ENCODE measurements at regions not wholly inside any gene's neighbourhood (a gene's known extent, or its start where the extent isn't known, plus 50 kb on each side); places are given as distances from the start of the nearest gene placed in this dataset.

DNA sequence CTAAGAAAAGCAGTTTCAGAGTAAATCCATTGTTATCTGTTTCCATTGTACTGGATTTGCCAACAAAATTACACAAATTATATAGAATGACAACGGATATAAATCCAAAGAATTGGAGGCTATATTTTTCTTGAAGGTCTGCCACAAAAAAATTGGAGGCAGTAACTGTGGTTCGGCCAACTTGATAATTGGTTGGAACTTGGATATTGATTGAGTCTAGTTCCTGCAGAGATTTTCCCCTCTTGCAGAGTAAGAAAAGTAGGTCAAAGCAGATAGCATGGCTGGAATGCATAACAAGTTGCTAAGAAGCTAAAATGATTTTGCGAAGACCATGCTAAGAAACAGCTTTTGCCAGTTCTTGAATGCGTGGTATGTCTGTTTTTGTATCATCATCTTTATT is 269.6 kb upstream of the CFAP20DC start:
- Histone ChIP-seq H3K4me1 (ENCODE audit: control insufficient read depth in 3 of 3, insufficient read depth in 2 of 3, low read depth in 1 of 3, low read length in 2 of 3) (no peaks in the 10 kb centered on the region), H3K27ac (ENCODE audit: low read depth in 1 of 3, low read length in 2 of 3) (no peak overlapping the region), H3K4me3 (ENCODE audit: low read depth in 1 of 3, low read length in 3 of 3) (no peak overlapping the region), H3K36me3 (ENCODE audit: control insufficient read depth in 3 of 3, insufficient read depth in 2 of 3, low read depth in 1 of 3, low read length in 3 of 3) (no peaks in the 10 kb centered on the region), H3K9me3 (ENCODE audit: control insufficient read depth in 2 of 2, insufficient read depth in 1 of 2, low read depth in 1 of 2, low read length in 1 of 2) (no peaks in the 10 kb centered on the region), H3K27me3 (ENCODE audit: control insufficient read depth in 3 of 3, insufficient read depth in 3 of 3, low read length in 3 of 3) (no peaks in the 10 kb centered on the region)
- WGBS, 3 donors: 86 to 89% (median 86%) methylated on average over 4 of the region's 4 CpGs
- DNase-seq (no peak), FAIRE-seq (no peak)

DNA sequence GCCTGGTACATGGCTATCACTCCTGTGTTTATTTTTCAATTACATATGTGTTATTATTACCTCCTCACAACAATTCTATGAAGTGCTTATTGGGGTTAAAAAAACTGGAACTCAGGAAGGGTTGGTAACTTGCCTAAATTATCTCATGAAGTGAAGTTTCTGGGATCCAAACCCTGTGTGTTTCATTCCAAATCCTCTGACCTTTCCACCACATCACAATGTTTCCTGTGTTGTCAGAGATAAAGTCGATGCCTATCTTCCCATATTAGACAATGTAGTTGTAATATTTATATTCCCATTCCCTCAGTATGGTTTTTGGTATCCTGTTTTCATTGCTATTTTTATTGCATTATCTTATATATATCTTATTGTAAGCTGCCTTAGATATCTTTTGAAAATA is 269.1 kb upstream of the CFAP20DC start:
- no peak overlapping the region for H3K27ac ChIP-seq (ENCODE audit: low read depth in 1 of 3, low read length in 2 of 3)
- no peaks in the 10 kb centered on the region for H3K36me3 ChIP-seq (ENCODE audit: control insufficient read depth in 3 of 3, insufficient read depth in 2 of 3, low read depth in 1 of 3, low read length in 3 of 3)
- H3K4me1 ChIP-seq (ENCODE audit: control insufficient read depth in 3 of 3, insufficient read depth in 2 of 3, low read depth in 1 of 3, low read length in 2 of 3): no peaks in the 10 kb centered on the region
- no peaks in the 10 kb centered on the region for H3K27me3 ChIP-seq (ENCODE audit: control insufficient read depth in 3 of 3, insufficient read depth in 3 of 3, low read length in 3 of 3)
- FAIRE-seq (no peak), DNase-seq (no peak)
- no peaks in the 10 kb centered on the region for H3K9me3 ChIP-seq (ENCODE audit: control insufficient read depth in 2 of 2, insufficient read depth in 1 of 2, low read depth in 1 of 2, low read length in 1 of 2)
- 62 to 68% (median 67%) methylated on average over 1 of the region's 1 CpG for WGBS, 3 donors
- no peak overlapping the region for H3K4me3 ChIP-seq (ENCODE audit: low read depth in 1 of 3, low read length in 3 of 3)

DNA sequence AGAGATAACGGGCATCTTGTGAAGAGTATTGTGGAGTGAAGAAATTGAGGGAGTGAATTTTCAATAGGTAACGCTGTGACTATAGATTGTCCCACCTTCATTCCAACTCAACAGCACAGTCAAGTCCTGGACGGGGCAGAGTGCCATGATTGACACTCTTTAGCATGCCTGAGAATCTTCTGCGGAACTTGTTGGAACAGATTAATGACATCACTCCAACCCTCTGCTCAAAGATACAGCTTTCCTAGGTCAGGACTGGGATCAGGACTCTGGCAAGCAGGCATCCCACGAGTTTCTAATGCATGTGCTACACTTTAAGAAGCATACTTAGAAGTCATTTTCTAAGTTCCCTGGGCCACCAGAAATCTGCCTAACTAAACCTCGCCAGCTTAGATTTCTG is 267.6 kb upstream of the CFAP20DC start:
- no peaks in the 10 kb centered on the region for H3K4me1 ChIP-seq (ENCODE audit: control insufficient read depth in 3 of 3, insufficient read depth in 2 of 3, low read depth in 1 of 3, low read length in 2 of 3)
- no peaks in the 10 kb centered on the region for H3K9me3 ChIP-seq (ENCODE audit: control insufficient read depth in 2 of 2, insufficient read depth in 1 of 2, low read depth in 1 of 2, low read length in 1 of 2)
- no peak overlapping the region for H3K4me3 ChIP-seq (ENCODE audit: low read depth in 1 of 3, low read length in 3 of 3)
- WGBS, 3 donors: 83 to 85% (median 84%) methylated on average over 6 of the region's 6 CpGs
- no peak overlapping the region for H3K27ac ChIP-seq (ENCODE audit: low read depth in 1 of 3, low read length in 2 of 3)
- FAIRE-seq (no peak), DNase-seq (no peak)
- H3K36me3 ChIP-seq (ENCODE audit: control insufficient read depth in 3 of 3, insufficient read depth in 2 of 3, low read depth in 1 of 3, low read length in 3 of 3): no peaks in the 10 kb centered on the region
- no peaks in the 10 kb centered on the region for H3K27me3 ChIP-seq (ENCODE audit: control insufficient read depth in 3 of 3, insufficient read depth in 3 of 3, low read length in 3 of 3)

DNA sequence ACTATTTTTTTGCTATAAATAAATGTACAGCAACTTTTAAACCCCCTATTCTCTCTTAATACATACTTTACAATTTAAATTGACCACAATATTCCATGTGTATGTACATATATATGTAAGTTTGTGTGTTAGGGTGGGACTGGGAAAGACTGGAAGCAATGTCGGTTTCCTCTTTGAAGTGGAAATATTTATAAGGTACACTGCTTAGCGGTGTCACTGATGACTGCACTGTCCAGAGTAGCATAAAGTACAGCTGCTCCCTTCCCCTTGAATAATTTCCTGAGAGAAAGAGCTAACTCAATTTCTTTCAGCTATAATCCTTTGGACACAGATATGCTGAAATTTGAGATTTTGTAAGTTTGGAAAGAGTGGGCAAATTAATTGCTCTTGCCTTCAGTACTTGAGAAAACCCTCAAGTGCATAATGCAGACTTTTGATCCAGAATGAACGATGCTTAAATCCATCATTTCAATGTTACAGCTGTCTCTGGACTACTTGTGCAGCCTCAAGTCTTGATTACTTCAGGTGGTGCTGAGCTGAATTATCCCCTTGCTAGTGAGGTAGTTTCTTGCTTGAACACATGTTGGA is 267.0 kb upstream of the CFAP20DC start:
- no peaks in the 10 kb centered on the region for H3K9me3 ChIP-seq (ENCODE audit: control insufficient read depth in 2 of 2, insufficient read depth in 1 of 2, low read depth in 1 of 2, low read length in 1 of 2)
- no peaks in the 10 kb centered on the region for H3K27me3 ChIP-seq (ENCODE audit: control insufficient read depth in 3 of 3, insufficient read depth in 3 of 3, low read length in 3 of 3)
- no peak for DNase-seq
- no peaks in the 10 kb centered on the region for H3K4me1 ChIP-seq (ENCODE audit: control insufficient read depth in 3 of 3, insufficient read depth in 2 of 3, low read depth in 1 of 3, low read length in 2 of 3)
- WGBS, 3 donors: 63 to 79% (median 77%) methylated on average over 3 of the region's 3 CpGs
- H3K36me3 ChIP-seq (ENCODE audit: control insufficient read depth in 3 of 3, insufficient read depth in 2 of 3, low read depth in 1 of 3, low read length in 3 of 3): no peaks in the 10 kb centered on the region
- no peak for FAIRE-seq
- no peak overlapping the region for H3K4me3 ChIP-seq (ENCODE audit: low read depth in 1 of 3, low read length in 3 of 3)
- no peak overlapping the region for H3K27ac ChIP-seq (ENCODE audit: low read depth in 1 of 3, low read length in 2 of 3)

DNA sequence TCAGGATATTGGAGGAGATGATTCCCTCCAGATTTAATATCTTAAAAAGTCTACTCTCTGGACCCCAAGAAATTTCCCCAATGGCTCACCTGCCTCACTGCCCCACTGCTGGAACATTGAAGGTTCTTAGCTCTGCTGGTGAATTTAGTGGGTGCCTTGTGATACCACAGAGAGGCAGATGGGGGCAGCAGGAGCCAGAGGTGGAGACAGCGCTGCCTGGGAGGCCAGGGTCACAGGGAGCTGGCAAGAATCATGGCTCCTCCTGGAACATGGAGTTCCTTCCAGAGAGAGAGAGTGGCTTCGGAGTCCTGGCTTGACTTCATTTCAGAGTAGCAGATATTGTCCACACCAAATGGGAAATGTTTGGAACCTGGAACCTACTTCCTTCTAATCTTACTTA is 263.5 kb upstream of the CFAP20DC start:
- Histone ChIP-seq H3K4me3 (ENCODE audit: low read depth in 1 of 3, low read length in 3 of 3) (no peak overlapping the region), H3K4me1 (ENCODE audit: control insufficient read depth in 3 of 3, insufficient read depth in 2 of 3, low read depth in 1 of 3, low read length in 2 of 3) (no peaks in the 10 kb centered on the region), H3K9me3 (ENCODE audit: control insufficient read depth in 2 of 2, insufficient read depth in 1 of 2, low read depth in 1 of 2, low read length in 1 of 2) (no peaks in the 10 kb centered on the region), H3K27me3 (ENCODE audit: control insufficient read depth in 3 of 3, insufficient read depth in 3 of 3, low read length in 3 of 3) (no peaks in the 10 kb centered on the region), H3K36me3 (ENCODE audit: control insufficient read depth in 3 of 3, insufficient read depth in 2 of 3, low read depth in 1 of 3, low read length in 3 of 3) (no peaks in the 10 kb centered on the region), H3K27ac (ENCODE audit: low read depth in 1 of 3, low read length in 2 of 3) (no peak overlapping the region)
- FAIRE-seq (no peak), DNase-seq (peak; percentile 25 to 31)
- WGBS, 3 donors: 53 to 68% (median 55%) methylated on average over 2 of the region's 2 CpGs

DNA sequence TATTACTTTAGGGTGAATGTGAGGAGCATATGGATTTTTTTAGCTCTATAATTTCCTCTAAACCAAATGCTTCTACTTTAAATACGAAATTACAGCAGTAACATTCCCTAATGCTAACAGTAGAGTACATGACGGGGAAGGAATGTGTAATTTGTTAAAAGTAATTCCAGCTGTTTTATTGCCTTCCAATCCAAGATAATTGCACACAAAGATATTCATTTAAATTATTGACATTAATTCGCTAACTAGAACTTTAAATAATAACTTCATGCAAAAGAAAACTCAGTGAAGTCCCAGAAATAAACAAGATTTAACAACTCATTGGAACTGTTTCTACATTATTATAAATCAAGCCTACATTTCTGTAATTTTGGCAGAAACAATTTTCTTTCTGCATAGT is 261.4 kb upstream of the CFAP20DC start:
- Histone ChIP-seq H3K4me3 (ENCODE audit: low read depth in 1 of 3, low read length in 3 of 3) (no peak overlapping the region), H3K9me3 (ENCODE audit: control insufficient read depth in 2 of 2, insufficient read depth in 1 of 2, low read depth in 1 of 2, low read length in 1 of 2) (no peaks in the 10 kb centered on the region), H3K27ac (ENCODE audit: low read depth in 1 of 3, low read length in 2 of 3) (no peak overlapping the region), H3K36me3 (ENCODE audit: control insufficient read depth in 3 of 3, insufficient read depth in 2 of 3, low read depth in 1 of 3, low read length in 3 of 3) (no peaks in the 10 kb centered on the region), H3K27me3 (ENCODE audit: control insufficient read depth in 3 of 3, insufficient read depth in 3 of 3, low read length in 3 of 3) (no peaks in the 10 kb centered on the region), H3K4me1 (ENCODE audit: control insufficient read depth in 3 of 3, insufficient read depth in 2 of 3, low read depth in 1 of 3, low read length in 2 of 3) (no peaks in the 10 kb centered on the region)
- FAIRE-seq: no peak
- DNase-seq: no peak
- 48 to 59% (median 51%) methylated on average over 3 of the region's 3 CpGs for WGBS, 3 donors

DNA sequence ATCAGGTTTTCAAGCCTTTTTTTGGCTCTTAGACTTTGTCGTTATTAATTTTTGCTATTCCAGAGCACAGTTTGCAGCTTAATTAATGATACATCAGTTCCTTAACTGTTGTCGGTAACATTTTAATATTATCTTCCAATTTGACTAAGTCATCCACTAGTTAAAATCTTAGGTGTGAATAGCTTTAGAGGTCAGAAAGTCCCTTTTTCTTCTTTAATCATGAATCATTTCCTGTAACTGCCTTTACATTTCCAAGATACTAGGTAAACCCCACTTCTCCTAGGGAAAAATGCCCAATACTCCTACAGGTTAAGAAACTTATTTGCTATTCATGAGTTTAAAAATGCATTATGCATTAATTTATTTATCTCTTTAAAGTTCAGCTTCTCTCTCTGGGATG is 260.9 kb upstream of the CFAP20DC start:
- no peaks in the 10 kb centered on the region for H3K27me3 ChIP-seq (ENCODE audit: control insufficient read depth in 3 of 3, insufficient read depth in 3 of 3, low read length in 3 of 3)
- H3K4me3 ChIP-seq (ENCODE audit: low read depth in 1 of 3, low read length in 3 of 3): no peak overlapping the region
- H3K27ac ChIP-seq (ENCODE audit: low read depth in 1 of 3, low read length in 2 of 3): no peak overlapping the region
- no peaks in the 10 kb centered on the region for H3K9me3 ChIP-seq (ENCODE audit: control insufficient read depth in 2 of 2, insufficient read depth in 1 of 2, low read depth in 1 of 2, low read length in 1 of 2)
- no peak for DNase-seq
- no peaks in the 10 kb centered on the region for H3K4me1 ChIP-seq (ENCODE audit: control insufficient read depth in 3 of 3, insufficient read depth in 2 of 3, low read depth in 1 of 3, low read length in 2 of 3)
- H3K36me3 ChIP-seq (ENCODE audit: control insufficient read depth in 3 of 3, insufficient read depth in 2 of 3, low read depth in 1 of 3, low read length in 3 of 3): no peaks in the 10 kb centered on the region
- 73 to 89% (median 74%) methylated on average over 2 of the region's 2 CpGs for WGBS, 3 donors
- no peak for FAIRE-seq

DNA sequence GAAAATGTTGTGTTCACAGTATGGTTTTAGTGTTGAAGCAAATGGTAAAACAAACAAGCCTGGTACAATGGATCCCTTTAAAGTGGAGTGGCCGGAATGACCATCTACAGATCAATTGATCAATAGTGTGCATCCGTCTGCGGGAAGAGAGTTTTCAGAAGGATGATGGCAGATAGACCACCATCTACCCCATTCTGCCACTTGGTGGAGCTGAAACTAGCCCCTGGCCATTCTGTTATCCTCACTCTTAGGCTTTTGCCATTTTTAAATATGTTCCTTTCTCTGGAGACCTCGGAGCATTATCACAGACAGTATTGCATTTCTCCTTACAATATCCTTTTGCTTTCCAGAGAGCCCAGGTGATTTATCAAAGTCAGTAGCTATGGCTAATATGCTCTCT is 258.9 kb upstream of the CFAP20DC start:
- DNase-seq (no peak), FAIRE-seq (no peak)
- 78 to 87% (median 86%) methylated on average over 4 of the region's 4 CpGs for WGBS, 3 donors
- no peak overlapping the region for H3K27ac ChIP-seq (ENCODE audit: low read depth in 1 of 3, low read length in 2 of 3)
- no peaks in the 10 kb centered on the region for H3K4me1 ChIP-seq (ENCODE audit: control insufficient read depth in 3 of 3, insufficient read depth in 2 of 3, low read depth in 1 of 3, low read length in 2 of 3)
- H3K36me3 ChIP-seq (ENCODE audit: control insufficient read depth in 3 of 3, insufficient read depth in 2 of 3, low read depth in 1 of 3, low read length in 3 of 3): no peaks in the 10 kb centered on the region
- H3K9me3 ChIP-seq (ENCODE audit: control insufficient read depth in 2 of 2, insufficient read depth in 1 of 2, low read depth in 1 of 2, low read length in 1 of 2): no peaks in the 10 kb centered on the region
- H3K4me3 ChIP-seq (ENCODE audit: low read depth in 1 of 3, low read length in 3 of 3): no peak overlapping the region
- H3K27me3 ChIP-seq (ENCODE audit: control insufficient read depth in 3 of 3, insufficient read depth in 3 of 3, low read length in 3 of 3): no peaks in the 10 kb centered on the region

DNA sequence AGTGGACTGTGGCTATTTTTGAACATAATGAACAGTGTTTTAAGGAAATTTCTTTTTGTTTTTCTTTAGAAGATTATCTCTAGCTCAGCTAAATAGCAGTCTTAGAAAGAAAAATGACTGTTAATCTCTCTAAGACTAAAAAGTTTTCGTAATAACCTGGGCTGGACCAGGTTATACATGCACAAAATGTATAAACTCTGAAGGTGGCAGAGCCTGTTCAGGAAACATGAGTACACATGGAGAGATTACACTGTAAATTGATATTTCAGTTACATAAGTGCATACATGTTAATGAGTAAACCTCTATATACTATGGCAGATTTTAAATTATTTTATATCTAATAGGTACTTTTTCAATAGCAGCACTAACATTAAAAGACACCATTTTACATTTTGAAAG is 258.2 kb upstream of the CFAP20DC start:
- H3K4me1 ChIP-seq (ENCODE audit: control insufficient read depth in 3 of 3, insufficient read depth in 2 of 3, low read depth in 1 of 3, low read length in 2 of 3): no peaks in the 10 kb centered on the region
- no peaks in the 10 kb centered on the region for H3K27me3 ChIP-seq (ENCODE audit: control insufficient read depth in 3 of 3, insufficient read depth in 3 of 3, low read length in 3 of 3)
- H3K4me3 ChIP-seq (ENCODE audit: low read depth in 1 of 3, low read length in 3 of 3): no peak overlapping the region
- FAIRE-seq (no peak), DNase-seq (no peak)
- no peaks in the 10 kb centered on the region for H3K36me3 ChIP-seq (ENCODE audit: control insufficient read depth in 3 of 3, insufficient read depth in 2 of 3, low read depth in 1 of 3, low read length in 3 of 3)
- 26 to 64% (median 57%) methylated on average over 1 of the region's 1 CpG for WGBS, 3 donors
- no peaks in the 10 kb centered on the region for H3K9me3 ChIP-seq (ENCODE audit: control insufficient read depth in 2 of 2, insufficient read depth in 1 of 2, low read depth in 1 of 2, low read length in 1 of 2)
- H3K27ac ChIP-seq (ENCODE audit: low read depth in 1 of 3, low read length in 2 of 3): no peak overlapping the region

All from small intestine (tissue), 7 donors.